RWPE1 (cell line): ENCODE measurements at regions not wholly inside any gene's neighbourhood (a gene's known extent, or its start where the extent isn't known, plus 50 kb on each side); places are given as distances from the start of the nearest gene placed in this dataset.

Source experiments
- CTCF ChIA-PET: fragments of 350-600 bp; sonication (Branson Sonifier 250); formaldehyde crosslinking; extraction: SDS; loops from one replicate; lab custom pipeline; 2021; lab: Yijun Ruan, JAX
- POLR2A ChIA-PET: fragments of 400-600 bp; formaldehyde crosslinking; extraction: SDS; loops from one replicate; lab custom pipeline; 2020; ENCODE audit warnings: antibody characterized with exemption; ENCODE audit not compliant: low non-redundant PET; lab: Yijun Ruan, JAX
- DNase-seq: peaks from one replicate; pipeline ENCODE4 v3.0.0; 2012; ENCODE audit warnings: low spot score
- H3K27ac ChIP-seq: fragments of 450-650 bp; 2 replicates; pipeline ENCODE4 v1.5.1; 2017
- TF ChIP-seq, protein P1 (sequence below): fragments of 450-650 bp; conservative IDR thresholded peaks from 2 replicates; pipeline ENCODE4 v1.5.1; 2017; ENCODE audit warnings: low read depth, mild to moderate bottlenecking

DNA sequence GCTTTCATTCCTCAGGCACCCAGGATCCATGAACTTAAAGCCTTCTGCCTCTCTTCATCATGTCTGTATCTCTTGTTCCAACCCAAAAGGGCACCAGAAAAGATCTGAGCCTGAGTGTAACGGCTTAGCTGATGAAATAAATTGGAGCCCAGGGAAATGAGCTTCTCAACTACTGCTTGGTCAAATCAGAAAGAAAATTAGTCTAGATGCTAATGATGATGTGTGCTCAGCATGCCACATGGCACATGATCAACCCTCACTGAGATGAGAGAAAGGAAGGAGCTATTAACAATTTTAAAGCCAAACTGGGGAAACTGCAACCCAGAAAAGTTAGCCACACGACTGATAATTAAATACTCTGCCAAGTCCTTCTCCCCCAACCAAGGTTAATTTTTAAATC lies 325.7 kb downstream of the CNTN3 start:
- no peak overlapping the region for H3K27ac ChIP-seq
- TF ChIP-seq, protein P1, sequence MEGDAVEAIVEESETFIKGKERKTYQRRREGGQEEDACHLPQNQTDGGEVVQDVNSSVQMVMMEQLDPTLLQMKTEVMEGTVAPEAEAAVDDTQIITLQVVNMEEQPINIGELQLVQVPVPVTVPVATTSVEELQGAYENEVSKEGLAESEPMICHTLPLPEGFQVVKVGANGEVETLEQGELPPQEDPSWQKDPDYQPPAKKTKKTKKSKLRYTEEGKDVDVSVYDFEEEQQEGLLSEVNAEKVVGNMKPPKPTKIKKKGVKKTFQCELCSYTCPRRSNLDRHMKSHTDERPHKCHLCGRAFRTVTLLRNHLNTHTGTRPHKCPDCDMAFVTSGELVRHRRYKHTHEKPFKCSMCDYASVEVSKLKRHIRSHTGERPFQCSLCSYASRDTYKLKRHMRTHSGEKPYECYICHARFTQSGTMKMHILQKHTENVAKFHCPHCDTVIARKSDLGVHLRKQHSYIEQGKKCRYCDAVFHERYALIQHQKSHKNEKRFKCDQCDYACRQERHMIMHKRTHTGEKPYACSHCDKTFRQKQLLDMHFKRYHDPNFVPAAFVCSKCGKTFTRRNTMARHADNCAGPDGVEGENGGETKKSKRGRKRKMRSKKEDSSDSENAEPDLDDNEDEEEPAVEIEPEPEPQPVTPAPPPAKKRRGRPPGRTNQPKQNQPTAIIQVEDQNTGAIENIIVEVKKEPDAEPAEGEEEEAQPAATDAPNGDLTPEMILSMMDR: no peak
- CTCF ChIA-PET: no interaction called here
- DNase-seq: no peak
- POLR2A ChIA-PET: no interaction called here

- no peak overlapping the region for H3K27ac ChIP-seq
- ChIA-PET CTCF (no interaction called here), POLR2A (no interaction called here)
- DNase-seq: no peak
- TF ChIP-seq, protein P1: no peak
Observed at GRCh38 chr3:74287557-74287956, 326.9 kb downstream of the CNTN3 start.

DNA sequence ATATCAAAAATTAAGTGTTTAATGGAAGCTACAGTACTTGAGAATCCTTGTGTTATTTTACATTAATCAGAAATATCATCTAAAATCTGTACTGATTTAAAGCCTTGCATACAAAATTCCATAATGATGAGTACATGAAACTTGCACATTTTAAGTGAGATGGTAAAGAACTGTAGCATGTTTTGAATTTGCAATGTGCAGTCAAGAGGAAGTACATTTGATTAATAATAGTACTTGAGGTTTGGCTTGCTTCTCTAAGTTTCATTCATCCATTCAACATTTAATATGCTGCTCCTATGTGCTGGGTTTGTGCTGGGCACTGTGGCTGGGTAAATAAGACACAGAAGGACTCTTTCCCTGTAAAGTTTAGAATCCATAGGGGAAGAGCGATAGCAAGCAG lies 332.3 kb downstream of the CNTN3 start:
- DNase-seq: no peak
- TF ChIP-seq, protein P1: no peak
- H3K27ac ChIP-seq: no peak overlapping the region
- CTCF ChIA-PET: no interaction called here
- POLR2A ChIA-PET: no interaction called here

DNA sequence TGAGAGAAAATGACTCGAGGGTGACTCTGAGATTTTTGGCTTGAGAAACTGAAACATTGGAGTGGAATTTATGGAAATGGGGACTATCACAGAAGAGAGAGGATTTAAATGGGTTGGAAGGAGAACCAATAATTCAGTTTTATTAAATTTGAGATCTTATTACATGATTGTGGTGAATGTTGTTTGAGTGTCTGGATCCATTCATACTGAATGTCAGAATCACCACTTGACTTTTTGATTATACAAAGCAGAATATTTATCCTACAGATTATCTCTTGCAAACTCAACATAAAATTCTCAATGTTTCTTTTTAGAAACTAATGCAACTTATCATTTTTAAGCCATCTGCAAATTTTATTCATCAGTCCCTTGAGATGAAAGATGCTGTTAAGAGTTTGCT lies 332.8 kb downstream of the CNTN3 start:
- TF ChIP-seq, protein P1: no peak
- ChIA-PET POLR2A (no interaction called here), CTCF (no interaction called here)

DNA sequence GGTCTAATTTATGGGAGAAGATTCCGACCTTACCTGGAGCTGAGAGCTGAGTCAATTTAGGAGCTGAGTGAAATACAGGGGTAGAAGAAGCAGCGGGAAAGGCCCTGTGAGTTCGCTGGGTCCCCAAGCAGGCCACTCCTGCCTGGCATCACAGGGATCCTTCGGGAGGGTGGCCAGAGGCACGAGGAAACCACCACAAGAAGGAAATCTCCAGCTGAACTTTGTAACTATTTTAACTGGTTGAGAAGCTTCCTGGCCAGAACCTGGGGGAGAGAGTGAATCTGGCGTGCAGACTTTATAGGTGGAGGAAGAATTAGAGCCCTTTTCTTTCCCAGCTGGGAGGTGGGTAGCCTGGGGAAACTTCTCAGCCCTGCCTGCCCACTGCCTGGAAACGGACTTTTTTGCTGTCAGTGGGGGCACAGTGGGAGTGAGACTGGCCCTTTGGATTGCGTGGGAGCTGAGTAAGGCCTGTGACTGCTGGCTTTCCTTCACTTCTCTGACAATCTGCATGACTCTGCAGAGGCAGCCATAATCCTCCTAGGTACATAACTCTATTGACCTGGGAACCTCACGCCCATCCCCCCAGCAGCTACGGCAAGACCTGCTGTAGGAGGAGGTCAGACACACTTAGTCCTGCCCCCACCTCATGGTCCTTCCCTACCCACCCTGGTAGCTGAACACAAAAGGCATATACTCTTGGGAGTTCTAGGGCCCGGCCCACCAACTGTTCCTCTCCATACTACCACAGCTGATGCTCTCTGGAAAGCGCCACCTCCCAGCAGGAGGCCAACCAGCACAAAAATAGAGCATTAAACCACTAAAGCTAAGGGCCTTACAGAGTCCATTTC lies 340.7 kb downstream of the CNTN3 start:
- H3K27ac ChIP-seq: no peak overlapping the region
- POLR2A ChIA-PET: no interaction called here
- DNase-seq: no peak
- TF ChIP-seq, protein P1: no peak
- CTCF ChIA-PET: no interaction called here

More for the DNA sequence above, 332.8 kb downstream of the CNTN3 start:
- no peak overlapping the region for H3K27ac ChIP-seq
- no peak for DNase-seq

- TF ChIP-seq, protein P1: no peak
- POLR2A ChIA-PET: no interaction called here
- DNase-seq: no peak
- CTCF ChIA-PET: no interaction called here
- H3K27ac ChIP-seq: no peak overlapping the region
Observed at GRCh38 chr3:74273091-74273490, 341.4 kb downstream of the CNTN3 start.
